GM12878 (cell line): ENCODE measurements at regions not wholly inside any gene's neighbourhood (a gene's known extent, or its start where the extent isn't known, plus 50 kb on each side); places are given as distances from the start of the nearest gene placed in this dataset.

ENCODE experiments used
- ATAC-seq: fragments of 200-7000 bp; cut with Tn5 transposase; 3 replicates; pipeline ENCODE4 v1.9.1; 2020; ENCODE audit warnings: mild to moderate bottlenecking, moderate library complexity
- BruUV-seq: library from RNA; stranded (reverse); fragments of 400-500 nt; replicated peaks from 2 replicates; lab custom pipeline; 2021; lab: Mats Ljungman, UMichigan
- CTCF ChIA-PET: fragments of 300-600 bp; sonication (Branson Sonifier 250); formaldehyde crosslinking; extraction: SDS; loops from one replicate; lab custom pipeline; 2021; ENCODE audit warnings: inconsistent platforms; lab: Yijun Ruan, JAX
- POLR2A ChIA-PET: fragments of 350-600 bp; formaldehyde crosslinking; extraction: SDS; loops from one replicate; lab custom pipeline; 2021; ENCODE audit warnings: inconsistent platforms; lab: Charles Lee
- RAD21 ChIA-PET: fragments of 300-600 bp; sonication (Branson Sonifier 250); formaldehyde crosslinking; loops from one replicate; lab custom pipeline; 2023; ENCODE audit warnings: antibody characterized with exemption; ENCODE audit not compliant: unreplicated experiment; lab: Charles Lee
- SMC1A ChIA-PET: fragments of 300-600 bp; sonication (Branson Sonifier 250); formaldehyde crosslinking; loops from one replicate; lab custom pipeline; 2023; ENCODE audit not compliant: unreplicated experiment, uncharacterized antibody; lab: Charles Lee
- DNase-seq: peaks from one replicate; pipeline ENCODE4 v3.0.0-alpha.2; 2011; ENCODE audit warnings: low read depth, low spot score
- FAIRE-seq: peaks from 3 replicates; lab custom pipeline; 2011; peaks lifted over from hg19 to GRCh38; lab: Jason Lieb, UNC
- H2AFZ ChIP-seq: 2 replicates; pipeline ENCODE4 v1.6.0; 2011; ENCODE audit warnings: low read depth, low read length, control low read depth; ENCODE audit not compliant: control insufficient read depth
- H3K27ac ChIP-seq: 2 replicates; pipeline ENCODE4 v1.5.1; 2011; ENCODE audit warnings: control low read depth; ENCODE audit not compliant: control insufficient read depth, insufficient read depth
- H3K27me3 ChIP-seq, 2 experiments: replicated peaks in 1 of 2; 2 replicates each; pipeline versions ENCODE4 v1.6.0 to v1.6.1; 2011; ENCODE audit warnings: low read length in 1 of 2; ENCODE audit not compliant: control insufficient read depth in 2 of 2, insufficient read depth in 2 of 2
- H3K36me3 ChIP-seq, 2 experiments: 2 replicates each; pipeline ENCODE4 v1.5.1; 2011; ENCODE audit warnings: low read length in 1 of 2; ENCODE audit not compliant: control insufficient read depth in 2 of 2, insufficient read depth in 2 of 2
- H3K4me1 ChIP-seq: 2 replicates; pipeline ENCODE4 v1.6.1; 2011; ENCODE audit warnings: mild to moderate bottlenecking, low read length, moderate library complexity, mixed read lengths; ENCODE audit not compliant: control insufficient read depth, insufficient read depth
- H3K4me2 ChIP-seq: 2 replicates; pipeline ENCODE4 v1.6.0; 2011; ENCODE audit warnings: control low read depth; ENCODE audit not compliant: control insufficient read depth, insufficient read depth
- H3K4me3 ChIP-seq: fragments of 200-600 bp; sonication (generic); 2 replicates; pipeline ENCODE4 v1.5.1; 2016
- H3K79me2 ChIP-seq: 2 replicates; pipeline ENCODE4 v1.6.0; 2011; ENCODE audit warnings: low read length; ENCODE audit not compliant: control insufficient read depth, insufficient read depth
- H3K9ac ChIP-seq: 2 replicates; pipeline ENCODE4 v1.8.0; 2011; ENCODE audit warnings: low read length, control low read depth, mixed read lengths; ENCODE audit not compliant: control insufficient read depth, insufficient read depth
- H3K9me3 ChIP-seq: replicated peaks from 3 replicates; pipeline ENCODE4 v1.5.1; 2011; ENCODE audit warnings: mild to moderate bottlenecking, low read length; ENCODE audit not compliant: control insufficient read depth, insufficient read depth
- H4K20me1 ChIP-seq: 2 replicates; pipeline ENCODE4 v1.6.0; 2011; ENCODE audit not compliant: control insufficient read depth, insufficient read depth
- BHLHE40 ChIP-seq, 2 experiments: fragments of 450-650 bp in 1 of 2; IDR thresholded peaks; 2 replicates each; pipeline ENCODE4 v1.6.1; 2011 to 2017; ENCODE audit warnings: low read depth in 2 of 2, borderline replicate concordance in 1 of 2, improper control_type of control experiment in 1 of 2, low read length in 1 of 2, mild to moderate bottlenecking in 1 of 2
- EZH2 ChIP-seq: IDR thresholded peaks from 2 replicates; pipeline ENCODE4 v1.6.1; 2012; ENCODE audit warnings: low read depth, mild to moderate bottlenecking, control low read depth, inconsistent platforms, low read length, borderline replicate concordance; ENCODE audit not compliant: control insufficient read depth
- NFYB ChIP-seq: IDR thresholded peaks from 2 replicates; pipeline ENCODE4 v1.6.1; 2011; ENCODE audit warnings: low read depth, mild to moderate bottlenecking, low read length, improper control_type of control experiment, moderate library complexity; ENCODE audit not compliant: insufficient read depth
- POU2F2 ChIP-seq: IDR thresholded peaks from 3 replicates; pipeline ENCODE4 v1.6.1; 2011; ENCODE audit warnings: low read depth, mild to moderate bottlenecking, low read length, borderline replicate concordance
- SPI1 ChIP-seq: IDR thresholded peaks from 2 replicates; pipeline ENCODE4 v1.6.1; 2011; ENCODE audit warnings: low read depth, mild to moderate bottlenecking, low read length, moderate library complexity, borderline replicate concordance; ENCODE audit not compliant: insufficient read depth
- ZNF384 ChIP-seq: IDR thresholded peaks from 2 replicates; pipeline ENCODE4 v1.6.1; 2012; ENCODE audit warnings: low read depth, mild to moderate bottlenecking, low read length, improper control_type of control experiment, borderline replicate concordance
- WGBS: methylation state at CpG from one replicate; pipeline ENCODE4 v1.1.6; 2016; ENCODE audit warnings: low lambda C conversion rate; ENCODE audit not compliant: insufficient replicate concordance, insufficient coverage; ENCODE audit errors: missing lambda C conversion rate; 5-methylcytosine and 5-hydroxymethylcytosine counted together
- in situ Hi-C: fragments of 300-500 bp; cut with MboI; formaldehyde crosslinking; loops from 9 replicates; pipeline ENCODE4 v1.14.3; 2018; ENCODE audit warnings: mixed read lengths
- intact Hi-C: fragments of 100-400 bp; cut with micrococcal nuclease; formaldehyde crosslinking; loops from one replicate; pipeline ENCODE4 v1.14.2; 2022; ENCODE audit not compliant: unreplicated experiment
- TF ChIP-seq, protein P1 (sequence below): IDR thresholded peaks from 2 replicates; pipeline ENCODE4 v1.6.1; 2011; ENCODE audit warnings: borderline replicate concordance, low read depth, mild to moderate bottlenecking, moderate library complexity, low read length; ENCODE audit not compliant: insufficient read depth, poor library complexity, severe bottlenecking
- TF ChIP-seq, protein P2 (sequence below): fragments of 450-650 bp; IDR thresholded peaks from 2 replicates; pipeline ENCODE4 v1.6.1; 2016; ENCODE audit warnings: mild to moderate bottlenecking, moderate library complexity, borderline replicate concordance
- TF ChIP-seq, protein P3 (sequence below): fragments of 450-650 bp; IDR thresholded peaks from 2 replicates; pipeline ENCODE4 v1.6.1; 2018; ENCODE audit warnings: mild to moderate bottlenecking, low read depth, moderate library complexity; ENCODE audit not compliant: partially characterized antibody

DNA sequence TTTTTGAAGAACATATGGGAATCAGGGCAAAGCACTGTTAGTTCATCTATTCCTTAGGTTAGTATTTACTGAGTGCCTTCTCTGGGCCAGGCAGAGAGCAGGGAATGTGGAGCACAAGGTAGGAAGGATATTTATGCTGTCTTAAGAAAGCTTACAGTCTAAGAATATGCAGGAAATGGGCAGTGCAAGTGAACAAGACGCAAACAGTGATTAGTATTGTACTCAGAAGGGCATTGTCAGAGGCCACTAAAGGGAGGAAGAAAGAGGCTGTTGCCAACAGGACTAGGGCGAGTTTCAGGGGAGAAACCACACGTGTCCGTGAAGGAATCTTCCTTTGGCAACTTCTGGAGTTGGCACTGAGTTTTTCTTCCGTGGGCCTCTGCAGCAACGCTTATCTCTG is 552.8 kb upstream of the COBL start:
- ChIA-PET SMC1A (no interaction called here), POLR2A (no interaction called here), RAD21 (no interaction called here)
- intact Hi-C loops, result no loop called here
- no TSS peak for BruUV-seq
- Histone ChIP-seq H3K4me3 (no peak overlapping the region), H3K27ac (no peak overlapping the region), H3K9ac (no peak overlapping the region), H2AFZ (no peak overlapping the region), H3K9me3 (no peaks in the 10 kb centered on the region), H3K27me3 (no peaks in the 10 kb centered on the region), H3K79me2 (no peaks in the 10 kb centered on the region)
- no peak for FAIRE-seq
- no peak for ATAC-seq
- in situ Hi-C loops, result no loop called here
- WGBS, result 37% methylated on average over 6 of the region's 6 CpGs
- no peak for TF ChIP-seq NFYB
- TF ChIP-seq SPI1, result no peak
- TF ChIP-seq BHLHE40 (IDR thresholded peaks at IDR 0.05; ENCODE audit: borderline replicate concordance in 1 of 2, low read depth in 2 of 2, low read length in 1 of 2), result no peak
- TF ChIP-seq, protein P1, sequence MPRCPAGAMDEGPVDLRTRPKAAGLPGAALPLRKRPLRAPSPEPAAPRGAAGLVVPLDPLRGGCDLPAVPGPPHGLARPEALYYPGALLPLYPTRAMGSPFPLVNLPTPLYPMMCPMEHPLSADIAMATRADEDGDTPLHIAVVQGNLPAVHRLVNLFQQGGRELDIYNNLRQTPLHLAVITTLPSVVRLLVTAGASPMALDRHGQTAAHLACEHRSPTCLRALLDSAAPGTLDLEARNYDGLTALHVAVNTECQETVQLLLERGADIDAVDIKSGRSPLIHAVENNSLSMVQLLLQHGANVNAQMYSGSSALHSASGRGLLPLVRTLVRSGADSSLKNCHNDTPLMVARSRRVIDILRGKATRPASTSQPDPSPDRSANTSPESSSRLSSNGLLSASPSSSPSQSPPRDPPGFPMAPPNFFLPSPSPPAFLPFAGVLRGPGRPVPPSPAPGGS, result no peak
- TF ChIP-seq, protein P2, sequence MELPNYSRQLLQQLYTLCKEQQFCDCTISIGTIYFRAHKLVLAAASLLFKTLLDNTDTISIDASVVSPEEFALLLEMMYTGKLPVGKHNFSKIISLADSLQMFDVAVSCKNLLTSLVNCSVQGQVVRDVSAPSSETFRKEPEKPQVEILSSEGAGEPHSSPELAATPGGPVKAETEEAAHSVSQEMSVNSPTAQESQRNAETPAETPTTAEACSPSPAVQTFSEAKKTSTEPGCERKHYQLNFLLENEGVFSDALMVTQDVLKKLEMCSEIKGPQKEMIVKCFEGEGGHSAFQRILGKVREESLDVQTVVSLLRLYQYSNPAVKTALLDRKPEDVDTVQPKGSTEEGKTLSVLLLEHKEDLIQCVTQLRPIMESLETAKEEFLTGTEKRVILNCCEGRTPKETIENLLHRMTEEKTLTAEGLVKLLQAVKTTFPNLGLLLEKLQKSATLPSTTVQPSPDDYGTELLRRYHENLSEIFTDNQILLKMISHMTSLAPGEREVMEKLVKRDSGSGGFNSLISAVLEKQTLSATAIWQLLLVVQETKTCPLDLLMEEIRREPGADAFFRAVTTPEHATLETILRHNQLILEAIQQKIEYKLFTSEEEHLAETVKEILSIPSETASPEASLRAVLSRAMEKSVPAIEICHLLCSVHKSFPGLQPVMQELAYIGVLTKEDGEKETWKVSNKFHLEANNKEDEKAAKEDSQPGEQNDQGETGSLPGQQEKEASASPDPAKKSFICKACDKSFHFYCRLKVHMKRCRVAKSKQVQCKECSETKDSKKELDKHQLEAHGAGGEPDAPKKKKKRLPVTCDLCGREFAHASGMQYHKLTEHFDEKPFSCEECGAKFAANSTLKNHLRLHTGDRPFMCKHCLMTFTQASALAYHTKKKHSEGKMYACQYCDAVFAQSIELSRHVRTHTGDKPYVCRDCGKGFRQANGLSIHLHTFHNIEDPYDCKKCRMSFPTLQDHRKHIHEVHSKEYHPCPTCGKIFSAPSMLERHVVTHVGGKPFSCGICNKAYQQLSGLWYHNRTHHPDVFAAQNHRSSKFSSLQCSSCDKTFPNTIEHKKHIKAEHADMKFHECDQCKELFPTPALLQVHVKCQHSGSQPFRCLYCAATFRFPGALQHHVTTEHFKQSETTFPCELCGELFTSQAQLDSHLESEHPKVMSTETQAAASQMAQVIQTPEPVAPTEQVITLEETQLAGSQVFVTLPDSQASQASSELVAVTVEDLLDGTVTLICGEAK, result no peak
- TF ChIP-seq EZH2, result no peak
- TF ChIP-seq, protein P3, sequence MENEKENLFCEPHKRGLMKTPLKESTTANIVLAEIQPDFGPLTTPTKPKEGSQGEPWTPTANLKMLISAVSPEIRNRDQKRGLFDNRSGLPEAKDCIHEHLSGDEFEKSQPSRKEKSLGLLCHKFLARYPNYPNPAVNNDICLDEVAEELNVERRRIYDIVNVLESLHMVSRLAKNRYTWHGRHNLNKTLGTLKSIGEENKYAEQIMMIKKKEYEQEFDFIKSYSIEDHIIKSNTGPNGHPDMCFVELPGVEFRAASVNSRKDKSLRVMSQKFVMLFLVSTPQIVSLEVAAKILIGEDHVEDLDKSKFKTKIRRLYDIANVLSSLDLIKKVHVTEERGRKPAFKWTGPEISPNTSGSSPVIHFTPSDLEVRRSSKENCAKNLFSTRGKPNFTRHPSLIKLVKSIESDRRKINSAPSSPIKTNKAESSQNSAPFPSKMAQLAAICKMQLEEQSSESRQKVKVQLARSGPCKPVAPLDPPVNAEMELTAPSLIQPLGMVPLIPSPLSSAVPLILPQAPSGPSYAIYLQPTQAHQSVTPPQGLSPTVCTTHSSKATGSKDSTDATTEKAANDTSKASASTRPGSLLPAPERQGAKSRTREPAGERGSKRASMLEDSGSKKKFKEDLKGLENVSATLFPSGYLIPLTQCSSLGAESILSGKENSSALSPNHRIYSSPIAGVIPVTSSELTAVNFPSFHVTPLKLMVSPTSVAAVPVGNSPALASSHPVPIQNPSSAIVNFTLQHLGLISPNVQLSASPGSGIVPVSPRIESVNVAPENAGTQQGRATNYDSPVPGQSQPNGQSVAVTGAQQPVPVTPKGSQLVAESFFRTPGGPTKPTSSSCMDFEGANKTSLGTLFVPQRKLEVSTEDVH, result no peak
- no peak for TF ChIP-seq POU2F2
- TF ChIP-seq ZNF384, result no peak
- TF ChIP-seq, all 136 proteins: peak for 0
- Histone ChIP-seq H3K36me3 (no peaks in the 10 kb centered on the region), H3K4me1 (no peaks in the 10 kb centered on the region), H4K20me1 (no peaks in the 10 kb centered on the region), H3K4me2 (no peak overlapping the region)
- CTCF ChIA-PET, result interaction anchor here (0.6 kb wide), 1 partner anchor 133 kb away, joined by 4 read pairs; no protein-coding TSS in a partner anchor
- no peak for DNase-seq
